ENCODE measurements at regions not wholly inside any gene's neighbourhood (a gene's known extent, or its start where the extent isn't known, plus 50 kb on each side); places are given as distances from the start of the nearest gene placed in this dataset.

GRCh38 chr14:80344208-80344607 is 132.9 kb upstream of the DIO2 start:
- Histone ChIP-seq H3K27me3 (replicated peaks; ENCODE audit: insufficient read depth, low read depth, low read length, poor library complexity) (no peaks in the 10 kb centered on the region), H3K4me1 (ENCODE audit: insufficient read depth, low read length, poor library complexity, severe bottlenecking) (no peaks in the 10 kb centered on the region), H3K27ac (ENCODE audit: low read depth, low read length, poor library complexity, severe bottlenecking) (no peak overlapping the region), H3K9me3 (ENCODE audit: low read depth, low read length, poor library complexity, severe bottlenecking) (no peaks in the 10 kb centered on the region), H3K36me3 (ENCODE audit: insufficient read depth, low read length, poor library complexity, severe bottlenecking) (no peaks in the 10 kb centered on the region), H3K4me3 (ENCODE audit: low read depth, low read length, poor library complexity, severe bottlenecking) (no peak overlapping the region)
- no TSS peak for BruUV-seq (replicated peaks)
- intact Hi-C loops (cut with micrococcal nuclease; ENCODE audit: unreplicated experiment): no loop called here
- POLR2A ChIA-PET (ENCODE audit: low non-redundant PET): no interaction called here
- no peak for TF ChIP-seq CTCF (conservative IDR thresholded peaks at IDR 0.05; ENCODE audit: low read depth, low read length)
- CTCF ChIA-PET: no interaction called here
- DNase-seq (ENCODE audit: low spot score): no peak

GRCh38 chr14:80336608-80337106 is 125.4 kb upstream of the DIO2 start:
- DNase-seq (ENCODE audit: low spot score): no peak
- TF ChIP-seq CTCF (conservative IDR thresholded peaks at IDR 0.05; ENCODE audit: low read depth, low read length) (no peak), EZH2 (IDR thresholded peaks at IDR 0.05; ENCODE audit: borderline replicate concordance, low read depth, low read length, poor library complexity, severe bottlenecking) (no peak)
- POLR2A ChIA-PET (ENCODE audit: low non-redundant PET): no interaction called here
- no peak overlapping the region for H3K4me3 ChIP-seq (ENCODE audit: low read depth, low read length, poor library complexity, severe bottlenecking)
- H3K27me3 ChIP-seq (replicated peaks; ENCODE audit: insufficient read depth, low read depth, low read length, poor library complexity): no peaks in the 10 kb centered on the region
- H3K27ac ChIP-seq (ENCODE audit: low read depth, low read length, poor library complexity, severe bottlenecking): no peak overlapping the region
- CTCF ChIA-PET: no interaction called here
- no peaks in the 10 kb centered on the region for H3K4me1 ChIP-seq (ENCODE audit: insufficient read depth, low read length, poor library complexity, severe bottlenecking)
- no peaks in the 10 kb centered on the region for H3K9me3 ChIP-seq (ENCODE audit: low read depth, low read length, poor library complexity, severe bottlenecking)
- intact Hi-C loops (cut with micrococcal nuclease; ENCODE audit: unreplicated experiment): no loop called here
- H3K36me3 ChIP-seq (ENCODE audit: insufficient read depth, low read length, poor library complexity, severe bottlenecking): no peaks in the 10 kb centered on the region
- no TSS peak for BruUV-seq (replicated peaks)

GRCh38 chr14:80325688-80326087 is 114.4 kb upstream of the DIO2 start:
- TF ChIP-seq CTCF (conservative IDR thresholded peaks at IDR 0.05; ENCODE audit: low read depth, low read length): no peak
- TF ChIP-seq EZH2 (IDR thresholded peaks at IDR 0.05; ENCODE audit: borderline replicate concordance, low read depth, low read length, poor library complexity, severe bottlenecking): no peak
- ChIA-PET CTCF (no interaction called here), POLR2A (ENCODE audit: low non-redundant PET) (no interaction called here)
- Histone ChIP-seq H3K4me3 (ENCODE audit: low read depth, low read length, poor library complexity, severe bottlenecking) (no peak overlapping the region), H3K27ac (ENCODE audit: low read depth, low read length, poor library complexity, severe bottlenecking) (no peak overlapping the region), H3K36me3 (ENCODE audit: insufficient read depth, low read length, poor library complexity, severe bottlenecking) (no peaks in the 10 kb centered on the region), H3K9me3 (ENCODE audit: low read depth, low read length, poor library complexity, severe bottlenecking) (no peaks in the 10 kb centered on the region), H3K4me1 (ENCODE audit: insufficient read depth, low read length, poor library complexity, severe bottlenecking) (no peaks in the 10 kb centered on the region), H3K27me3 (replicated peaks; ENCODE audit: insufficient read depth, low read depth, low read length, poor library complexity) (no peaks in the 10 kb centered on the region)
- BruUV-seq (replicated peaks): no TSS peak
- no peak for DNase-seq (ENCODE audit: low spot score)
- intact Hi-C loops (cut with micrococcal nuclease; ENCODE audit: unreplicated experiment): no loop called here
